OCI-LY1 (cell line): ENCODE measurements at regions not wholly inside any gene's neighbourhood (a gene's known extent, or its start where the extent isn't known, plus 50 kb on each side); places are given as distances from the start of the nearest gene placed in this dataset.

Experiments
- H2AFZ ChIP-seq: fragments of 200-600 bp; sonication (generic), shearing (Covaris generic); 2 replicates; pipeline ENCODE4 v1.6.0; 2014; ENCODE audit warnings: antibody characterized with exemption, mild to moderate bottlenecking, low read length
- H3F3A ChIP-seq: fragments of 200-600 bp; sonication (generic), shearing (Covaris generic); 2 replicates; pipeline ENCODE4 v1.6.0; 2014; ENCODE audit warnings: mild to moderate bottlenecking, antibody characterized with exemption, low read length, moderate library complexity; ENCODE audit not compliant: insufficient read depth
- H3K27ac ChIP-seq: fragments of 200-600 bp; sonication (generic); 2 replicates; pipeline ENCODE4 v1.5.1; 2014; ENCODE audit warnings: low read length, mixed run types, mild to moderate bottlenecking, low read depth; ENCODE audit not compliant: poor library complexity, severe bottlenecking
- H3K27me3 ChIP-seq: fragments of 200-600 bp; sonication (generic); 2 replicates; pipeline ENCODE4 v1.6.0; 2014; ENCODE audit warnings: antibody characterized with exemption, mild to moderate bottlenecking, low read length, moderate library complexity; ENCODE audit not compliant: insufficient read depth
- H3K36me3 ChIP-seq: fragments of 200-600 bp; sonication (generic); 2 replicates; pipeline ENCODE4 v1.6.1; 2014; ENCODE audit warnings: mild to moderate bottlenecking, antibody characterized with exemption, low read length, moderate library complexity, mixed read lengths; ENCODE audit not compliant: insufficient read depth
- H3K4me1 ChIP-seq: fragments of 200-600 bp; sonication (generic); 2 replicates; pipeline ENCODE4 v1.5.1; 2014; ENCODE audit warnings: mild to moderate bottlenecking, low read length, moderate library complexity; ENCODE audit not compliant: insufficient read depth, severe bottlenecking
- H3K4me2 ChIP-seq: fragments of 200-600 bp; sonication (generic), shearing (Covaris generic); 2 replicates; pipeline ENCODE4 v1.6.1; 2014; ENCODE audit warnings: low read length
- H3K4me3 ChIP-seq: fragments of 200-600 bp; sonication (generic); 2 replicates; pipeline ENCODE4 v1.5.1; 2014; ENCODE audit warnings: low read length, low read depth, mild to moderate bottlenecking, mixed read lengths; ENCODE audit not compliant: poor library complexity, severe bottlenecking
- H3K79me2 ChIP-seq: fragments of 200-600 bp; shearing (Covaris generic); 2 replicates; pipeline ENCODE4 v1.6.1; 2016; ENCODE audit warnings: mixed run types, low read length, mixed read lengths; ENCODE audit not compliant: insufficient read depth
- H3K9ac ChIP-seq: fragments of 200-600 bp; sonication (generic), shearing (Covaris generic); 2 replicates; pipeline ENCODE4 v1.6.1; 2014; ENCODE audit warnings: mild to moderate bottlenecking, low read length, mixed read lengths
- H3K9me2 ChIP-seq: fragments of 200-600 bp; sonication (generic), shearing (Covaris generic); 2 replicates; pipeline ENCODE4 v1.6.1; 2014; ENCODE audit warnings: low read depth, mild to moderate bottlenecking, low read length, mixed read lengths
- H3K9me3 ChIP-seq: fragments of 200-600 bp; shearing (Covaris generic); 2 replicates; pipeline ENCODE4 v1.6.1; 2014; ENCODE audit warnings: low read length, mixed read lengths
- H4K20me1 ChIP-seq: fragments of 200-600 bp; sonication (generic), shearing (Covaris generic); 2 replicates; pipeline ENCODE4 v1.6.0; 2016; ENCODE audit warnings: mild to moderate bottlenecking, low read length; ENCODE audit not compliant: insufficient read depth
- CTCF ChIP-seq: fragments of 200-600 bp; sonication (generic), shearing (Covaris generic); IDR thresholded peaks from 2 replicates; pipeline ENCODE4 v1.5.1; 2017; ENCODE audit warnings: mild to moderate bottlenecking, antibody characterized with exemption, low read length, moderate library complexity, mixed read lengths
- EZH2 ChIP-seq: fragments of 200-600 bp; sonication (generic), shearing (Covaris generic); IDR thresholded peaks from 2 replicates; pipeline ENCODE4 v1.8.0; 2017; ENCODE audit warnings: borderline replicate concordance, mixed run types, mild to moderate bottlenecking, antibody characterized with exemption, low read length, moderate library complexity, mixed read lengths

- no peaks in the 10 kb centered on the region for H3K9me3 ChIP-seq
- H3K27ac ChIP-seq = no peak overlapping the region
- H3K79me2 ChIP-seq = no peaks in the 10 kb centered on the region
- H3K27me3 ChIP-seq = no peaks in the 10 kb centered on the region
- H3K4me3 ChIP-seq = no peak overlapping the region
- H3K9ac ChIP-seq = no peak overlapping the region
- TF ChIP-seq EZH2 (no peak), CTCF (no peak)
- no peaks in the 10 kb centered on the region for H3K4me1 ChIP-seq
- H3K4me2 ChIP-seq = no peak overlapping the region
- H4K20me1 ChIP-seq = no peaks in the 10 kb centered on the region
- H2AFZ ChIP-seq = no peak overlapping the region
- H3K9me2 ChIP-seq = no peaks in the 10 kb centered on the region
- H3F3A ChIP-seq = no peaks in the 10 kb centered on the region
- H3K36me3 ChIP-seq = no peaks in the 10 kb centered on the region
Measured at GRCh38 chr7:88462799-88463198, 156.1 kb upstream of the STEAP4 start.

GRCh38 chr7:88460650-88461049, 154.0 kb upstream of the STEAP4 start:
- H3K27ac ChIP-seq = no peak overlapping the region
- no peak overlapping the region for H3K4me2 ChIP-seq
- no peak overlapping the region for H2AFZ ChIP-seq
- H3K27me3 ChIP-seq = no peaks in the 10 kb centered on the region
- H3K4me3 ChIP-seq = no peak overlapping the region
- no peaks in the 10 kb centered on the region for H4K20me1 ChIP-seq
- no peak overlapping the region for H3K9ac ChIP-seq
- no peaks in the 10 kb centered on the region for H3F3A ChIP-seq
- TF ChIP-seq CTCF (no peak), EZH2 (no peak)
- H3K79me2 ChIP-seq = no peaks in the 10 kb centered on the region
- H3K4me1 ChIP-seq = no peaks in the 10 kb centered on the region
- no peaks in the 10 kb centered on the region for H3K9me3 ChIP-seq
- H3K9me2 ChIP-seq = no peaks in the 10 kb centered on the region
- H3K36me3 ChIP-seq = no peaks in the 10 kb centered on the region

GRCh38 chr7:88458946-88459345, 152.3 kb upstream of the STEAP4 start:
- Histone ChIP-seq H3K9me2 (no peaks in the 10 kb centered on the region), H4K20me1 (no peaks in the 10 kb centered on the region), H3K4me2 (no peak overlapping the region), H3K4me3 (no peak overlapping the region), H3K36me3 (no peaks in the 10 kb centered on the region), H3K79me2 (no peaks in the 10 kb centered on the region), H3F3A (no peaks in the 10 kb centered on the region), H3K27me3 (no peaks in the 10 kb centered on the region), H3K9ac (no peak overlapping the region), H3K4me1 (no peaks in the 10 kb centered on the region), H3K9me3 (no peaks in the 10 kb centered on the region), H3K27ac (no peak overlapping the region), H2AFZ (no peak overlapping the region)
- TF ChIP-seq CTCF (no peak), EZH2 (no peak)
